IMR-90 (cell line): ENCODE measurements at regions not wholly inside any gene's neighbourhood (a gene's known extent, or its start where the extent isn't known, plus 50 kb on each side); places are given as distances from the start of the nearest gene placed in this dataset.

Experiments used
- ATAC-seq: fragments of 200-7000 bp; cut with Tn5 transposase; 2 replicates; pipeline ENCODE4 v1.9.1; 2020; ENCODE audit warnings: low read depth, mild to moderate bottlenecking, moderate library complexity
- BruUV-seq: library from RNA; stranded (reverse); fragments of 400-500 nt; replicated peaks from 2 replicates; lab custom pipeline; 2021; lab: Mats Ljungman, UMichigan
- CTCF ChIA-PET: fragments of 300-600 bp; formaldehyde crosslinking; extraction: SDS; loops from one replicate; lab custom pipeline; 2021; ENCODE audit warnings: antibody characterized with exemption; lab: Yijun Ruan, JAX
- POLR2A ChIA-PET: fragments of 300-600 bp; sonication (Branson Sonifier 250); formaldehyde crosslinking; loops from one replicate; lab custom pipeline; 2022; ENCODE audit warnings: antibody characterized with exemption; ENCODE audit not compliant: unreplicated experiment; lab: Charles Lee
- DNase-seq: peaks from one replicate; pipeline ENCODE4 v3.0.0; 2013
- H2AFZ ChIP-seq: replicated peaks from 2 replicates; pipeline ENCODE3; 2013; ENCODE audit warnings: low read length, mild to moderate bottlenecking; ENCODE audit not compliant: poor library complexity
- H2AK5ac ChIP-seq: 2 replicates; pipeline ENCODE4 v1.6.1; 2013; ENCODE audit warnings: low read depth, low read length, inconsistent platforms
- H2AK9ac ChIP-seq: replicated peaks from 2 replicates; pipeline ENCODE3; 2013; ENCODE audit warnings: mild to moderate bottlenecking, low read depth, low read length, moderate library complexity; ENCODE audit not compliant: poor library complexity
- H2BK120ac ChIP-seq: 2 replicates; pipeline ENCODE4 v1.6.1; 2013; ENCODE audit warnings: low read depth, low read length, inconsistent platforms
- H2BK15ac ChIP-seq: 3 replicates; pipeline ENCODE4 v1.6.1; 2013; ENCODE audit warnings: low read depth, low read length, inconsistent platforms
- H2BK20ac ChIP-seq: 2 replicates; pipeline ENCODE4 v1.6.1; 2013; ENCODE audit warnings: low read depth, mild to moderate bottlenecking, inconsistent platforms, low read length, moderate library complexity
- H2BK5ac ChIP-seq: 2 replicates; pipeline ENCODE4 v1.6.1; 2013; ENCODE audit warnings: mild to moderate bottlenecking, low read depth, low read length, inconsistent platforms; ENCODE audit not compliant: poor library complexity, severe bottlenecking
- H3K14ac ChIP-seq: replicated peaks from 2 replicates; pipeline ENCODE4 v1.6.1; 2013; ENCODE audit warnings: low read depth, low read length, inconsistent platforms
- H3K18ac ChIP-seq: 2 replicates; pipeline ENCODE4 v1.6.1; 2013; ENCODE audit warnings: low read depth, low read length, control low read depth
- H3K23ac ChIP-seq: 2 replicates; pipeline ENCODE4 v1.6.1; 2013; ENCODE audit warnings: low read depth, low read length, inconsistent platforms
- H3K27ac ChIP-seq: 2 replicates; pipeline ENCODE4 v1.5.1; 2013; ENCODE audit warnings: mild to moderate bottlenecking, control low read depth, low read length; ENCODE audit not compliant: insufficient read depth
- H3K27me3 ChIP-seq: 2 replicates; pipeline ENCODE4 v1.6.1; 2013; ENCODE audit warnings: low read length; ENCODE audit not compliant: control insufficient read depth, insufficient read depth
- H3K36me3 ChIP-seq: 2 replicates; pipeline ENCODE4 v1.6.1; 2013; ENCODE audit warnings: low read length, mixed read lengths; ENCODE audit not compliant: control insufficient read depth, insufficient read depth
- H3K4ac ChIP-seq: 2 replicates; pipeline ENCODE4 v1.6.1; 2013; ENCODE audit warnings: low read depth, low read length, inconsistent platforms
- H3K4me1 ChIP-seq: 2 replicates; pipeline ENCODE4 v1.6.1; 2013; ENCODE audit warnings: low read length, mixed read lengths; ENCODE audit not compliant: control insufficient read depth, insufficient read depth
- H3K4me2 ChIP-seq: 2 replicates; pipeline ENCODE4 v1.6.1; 2013; ENCODE audit warnings: low read depth, mild to moderate bottlenecking, control low read depth, low read length, moderate library complexity
- H3K4me3 ChIP-seq: 2 replicates; pipeline ENCODE4 v1.5.1; 2013; ENCODE audit warnings: low read depth, mild to moderate bottlenecking, control low read depth, low read length, moderate library complexity; ENCODE audit not compliant: insufficient read depth
- H3K56ac ChIP-seq: 2 replicates; pipeline ENCODE4 v1.6.1; 2013; ENCODE audit warnings: low read length, inconsistent platforms; ENCODE audit not compliant: insufficient read depth; ENCODE audit errors: extremely low read depth
- H3K79me1 ChIP-seq, 2 experiments: 2 replicates each; pipeline ENCODE4 v1.6.1; 2013; ENCODE audit warnings: low read length in 2 of 2, inconsistent platforms in 1 of 2, low read depth in 1 of 2
- H3K9ac ChIP-seq: 2 replicates; pipeline ENCODE4 v1.6.1; 2013; ENCODE audit warnings: low read depth, low read length, control low read depth
- H3K9me1 ChIP-seq: 2 replicates; pipeline ENCODE4 v1.6.1; 2013; ENCODE audit warnings: low read length, inconsistent platforms; ENCODE audit not compliant: insufficient read depth
- H3K9me3 ChIP-seq: 2 replicates; pipeline ENCODE4 v1.6.1; 2013; ENCODE audit warnings: low read length; ENCODE audit not compliant: control insufficient read depth, insufficient read depth
- H4K20me1 ChIP-seq: 2 replicates; pipeline ENCODE4 v1.6.1; 2013; ENCODE audit warnings: low read length, inconsistent platforms; ENCODE audit not compliant: insufficient read depth
- H4K5ac ChIP-seq: 2 replicates; pipeline ENCODE4 v1.6.1; 2013; ENCODE audit warnings: mild to moderate bottlenecking, low read depth, low read length, control low read depth
- H4K8ac ChIP-seq, 2 experiments: 2 replicates each; pipeline ENCODE4 v1.6.1; 2013; ENCODE audit warnings: low read depth in 2 of 2, low read length in 2 of 2, control low read depth in 1 of 2, inconsistent platforms in 1 of 2
- H4K91ac ChIP-seq: 2 replicates; pipeline ENCODE4 v1.6.1; 2013; ENCODE audit warnings: low read depth, low read length, inconsistent platforms; ENCODE audit not compliant: insufficient read depth
- CEBPB ChIP-seq: IDR thresholded peaks from 2 replicates; pipeline ENCODE4 v1.6.1; 2012; ENCODE audit warnings: low read depth, low read length, improper control_type of control experiment
- FOS ChIP-seq: fragments of 150-350 bp; IDR thresholded peaks from 2 replicates; pipeline ENCODE4 v1.6.1; 2016; ENCODE audit warnings: low read depth, low read length
- MAFK ChIP-seq: IDR thresholded peaks from 2 replicates; pipeline ENCODE4 v1.6.1; 2012; ENCODE audit warnings: low read depth, low read length, improper control_type of control experiment
- MXI1 ChIP-seq: IDR thresholded peaks from 2 replicates; pipeline ENCODE4 v1.6.1; 2012; ENCODE audit warnings: low read depth, mild to moderate bottlenecking, low read length, moderate library complexity, borderline replicate concordance
- NFE2L2 ChIP-seq: fragments of 150-350 bp; IDR thresholded peaks from 2 replicates; pipeline ENCODE4 v1.6.1; 2016; ENCODE audit warnings: low read depth, mild to moderate bottlenecking, low read length
- RCOR1 ChIP-seq: IDR thresholded peaks from 2 replicates; pipeline ENCODE4 v1.6.1; 2012; ENCODE audit warnings: mild to moderate bottlenecking, low read length, improper control_type of control experiment; ENCODE audit not compliant: insufficient replicate concordance
- RFX5 ChIP-seq: IDR thresholded peaks from 2 replicates; pipeline ENCODE4 v1.8.0; 2012; ENCODE audit warnings: low read depth, mild to moderate bottlenecking, low read length, moderate library complexity
- SMC3 ChIP-seq: fragments of 150-350 bp; IDR thresholded peaks from 2 replicates; pipeline ENCODE4 v1.6.1; 2016; ENCODE audit warnings: low read depth, mild to moderate bottlenecking, antibody characterized with exemption, low read length, moderate library complexity
- dilution Hi-C: fragments of 300-500 bp; cut with HindIII; formaldehyde crosslinking; loops from one replicate; pipeline ENCODE4 v1.14.3; 2018; ENCODE audit warnings: low sequenced_read_pairs; ENCODE audit not compliant: unreplicated experiment
- in situ Hi-C: fragments of 300-500 bp; cut with MboI; formaldehyde crosslinking; loops from 3 replicates; pipeline ENCODE4 v1.14.3; 2019; ENCODE audit warnings: low sequenced_read_pairs, inconsistent platforms, mixed read lengths
- intact Hi-C: fragments of 100-400 bp; cut with micrococcal nuclease; formaldehyde crosslinking; loops from 2 replicates; pipeline ENCODE4 v1.10.0; 2022
- TF ChIP-seq, protein P1 (sequence below): conservative IDR thresholded peaks from 2 replicates; pipeline ENCODE4 v1.5.1; 2012; ENCODE audit warnings: mild to moderate bottlenecking, low read depth, low read length, improper control_type of control experiment
- TF ChIP-seq, protein P2 (sequence below): fragments of 150-350 bp; IDR thresholded peaks from 2 replicates; pipeline ENCODE4 v1.6.1; 2016; ENCODE audit warnings: low read depth, mild to moderate bottlenecking, low read length, moderate library complexity, borderline replicate concordance
- TF ChIP-seq, protein P3 (sequence below): fragments of 150-350 bp; IDR thresholded peaks from 2 replicates; pipeline ENCODE4 v1.6.1; 2017; ENCODE audit warnings: mild to moderate bottlenecking, antibody characterized with exemption, low read length, low read depth

DNA sequence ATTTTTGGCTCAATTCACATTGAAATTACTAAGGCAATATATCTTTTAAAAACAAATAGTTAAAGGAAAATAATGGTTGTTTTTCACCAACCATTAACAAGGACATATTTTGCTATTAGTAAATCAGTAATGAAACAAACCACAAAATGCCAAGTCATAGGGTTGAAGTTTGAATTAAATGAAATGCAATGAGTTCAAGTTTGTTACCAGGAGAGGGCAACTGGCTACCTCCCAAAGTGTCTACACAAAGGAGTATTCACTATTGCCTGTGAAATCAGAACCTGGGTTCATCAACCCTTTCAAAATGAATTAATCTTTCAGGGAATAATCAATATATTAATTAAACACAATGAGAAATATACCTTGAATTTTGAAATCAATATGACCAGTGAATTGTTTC is 138.4 kb upstream of the DMRTA1 start:
- no peak for DNase-seq
- no peaks in the 10 kb centered on the region for H3K4me1 ChIP-seq
- H3K9me3 ChIP-seq, result no peaks in the 10 kb centered on the region
- POLR2A ChIA-PET, result no interaction called here
- H4K20me1 ChIP-seq, result no peaks in the 10 kb centered on the region
- H3K18ac ChIP-seq, result no peak overlapping the region
- in situ Hi-C loops, result no loop called here
- no peaks in the 10 kb centered on the region for H3K36me3 ChIP-seq
- no peak overlapping the region for H2BK20ac ChIP-seq
- H3K79me1 ChIP-seq, result no peaks in the 10 kb centered on the region
- H3K4me3 ChIP-seq, result no peak overlapping the region
- H2AFZ ChIP-seq, result no peak overlapping the region
- no TSS peak for BruUV-seq
- H3K27ac ChIP-seq, result no peak overlapping the region
- H2BK5ac ChIP-seq, result no peak overlapping the region
- no peak overlapping the region for H3K23ac ChIP-seq
- H2AK5ac ChIP-seq, result no peak overlapping the region
- no peak overlapping the region for H3K4ac ChIP-seq
- no peak overlapping the region for H3K9ac ChIP-seq
- no peak overlapping the region for H2BK15ac ChIP-seq
- H3K14ac ChIP-seq, result no peak overlapping the region
- H3K4me2 ChIP-seq, result no peak overlapping the region
- H3K27me3 ChIP-seq, result no peaks in the 10 kb centered on the region; the same call in 1 of the 2 replicates
- no peak overlapping the region for H4K8ac ChIP-seq
- dilution Hi-C loops, result no loop called here
- H3K9me1 ChIP-seq, result no peaks in the 10 kb centered on the region
- no peak overlapping the region for H4K5ac ChIP-seq
- intact Hi-C loops, result loop anchor here (5.0 kb wide), 1 partner anchor 496 kb away; no protein-coding TSS in a partner anchor
- CTCF ChIA-PET, result no interaction called here
- no peak overlapping the region for H3K56ac ChIP-seq
- no peak overlapping the region for H4K91ac ChIP-seq
- ATAC-seq, result no peak
- H2BK120ac ChIP-seq, result no peak overlapping the region
- TF ChIP-seq MXI1, result no peak
- TF ChIP-seq FOS, result no peak
- TF ChIP-seq MAFK, result no peak
- TF ChIP-seq RFX5, result no peak
- TF ChIP-seq, protein P1, sequence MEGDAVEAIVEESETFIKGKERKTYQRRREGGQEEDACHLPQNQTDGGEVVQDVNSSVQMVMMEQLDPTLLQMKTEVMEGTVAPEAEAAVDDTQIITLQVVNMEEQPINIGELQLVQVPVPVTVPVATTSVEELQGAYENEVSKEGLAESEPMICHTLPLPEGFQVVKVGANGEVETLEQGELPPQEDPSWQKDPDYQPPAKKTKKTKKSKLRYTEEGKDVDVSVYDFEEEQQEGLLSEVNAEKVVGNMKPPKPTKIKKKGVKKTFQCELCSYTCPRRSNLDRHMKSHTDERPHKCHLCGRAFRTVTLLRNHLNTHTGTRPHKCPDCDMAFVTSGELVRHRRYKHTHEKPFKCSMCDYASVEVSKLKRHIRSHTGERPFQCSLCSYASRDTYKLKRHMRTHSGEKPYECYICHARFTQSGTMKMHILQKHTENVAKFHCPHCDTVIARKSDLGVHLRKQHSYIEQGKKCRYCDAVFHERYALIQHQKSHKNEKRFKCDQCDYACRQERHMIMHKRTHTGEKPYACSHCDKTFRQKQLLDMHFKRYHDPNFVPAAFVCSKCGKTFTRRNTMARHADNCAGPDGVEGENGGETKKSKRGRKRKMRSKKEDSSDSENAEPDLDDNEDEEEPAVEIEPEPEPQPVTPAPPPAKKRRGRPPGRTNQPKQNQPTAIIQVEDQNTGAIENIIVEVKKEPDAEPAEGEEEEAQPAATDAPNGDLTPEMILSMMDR, result no peak
- TF ChIP-seq SMC3, result no peak
- TF ChIP-seq, protein P2, sequence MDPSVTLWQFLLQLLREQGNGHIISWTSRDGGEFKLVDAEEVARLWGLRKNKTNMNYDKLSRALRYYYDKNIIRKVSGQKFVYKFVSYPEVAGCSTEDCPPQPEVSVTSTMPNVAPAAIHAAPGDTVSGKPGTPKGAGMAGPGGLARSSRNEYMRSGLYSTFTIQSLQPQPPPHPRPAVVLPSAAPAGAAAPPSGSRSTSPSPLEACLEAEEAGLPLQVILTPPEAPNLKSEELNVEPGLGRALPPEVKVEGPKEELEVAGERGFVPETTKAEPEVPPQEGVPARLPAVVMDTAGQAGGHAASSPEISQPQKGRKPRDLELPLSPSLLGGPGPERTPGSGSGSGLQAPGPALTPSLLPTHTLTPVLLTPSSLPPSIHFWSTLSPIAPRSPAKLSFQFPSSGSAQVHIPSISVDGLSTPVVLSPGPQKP, result no peak
- no peak for TF ChIP-seq NFE2L2
- no peak for TF ChIP-seq RCOR1
- TF ChIP-seq CEBPB, result no peak
- TF ChIP-seq, protein P3, sequence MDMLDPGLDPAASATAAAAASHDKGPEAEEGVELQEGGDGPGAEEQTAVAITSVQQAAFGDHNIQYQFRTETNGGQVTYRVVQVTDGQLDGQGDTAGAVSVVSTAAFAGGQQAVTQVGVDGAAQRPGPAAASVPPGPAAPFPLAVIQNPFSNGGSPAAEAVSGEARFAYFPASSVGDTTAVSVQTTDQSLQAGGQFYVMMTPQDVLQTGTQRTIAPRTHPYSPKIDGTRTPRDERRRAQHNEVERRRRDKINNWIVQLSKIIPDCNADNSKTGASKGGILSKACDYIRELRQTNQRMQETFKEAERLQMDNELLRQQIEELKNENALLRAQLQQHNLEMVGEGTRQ, result no peak
- no peak overlapping the region for H2AK9ac ChIP-seq
